Esophagus squamous epithelium (tissue), 5 donors: ENCODE measurements at regions not wholly inside any gene's neighbourhood (a gene's known extent, or its start where the extent isn't known, plus 50 kb on each side); places are given as distances from the start of the nearest gene placed in this dataset.
"Not testable (repeated sequence)": the region's sequence is repeated elsewhere in the genome, so short reads cannot be mapped to it uniquely, and the experiment has no call there.

Experiments used
- DNase-seq: peaks from one replicate; lab custom pipeline; 2025; lab: John Stamatoyannopoulos, UW
- H3K27ac ChIP-seq, 4 donors: fragments of 200-600 bp; sonication (generic); one replicate each; pipeline ENCODE4 v1.5.1; 2016 to 2019; ENCODE audit warnings: mild to moderate bottlenecking in 1 of 4
- H3K27me3 ChIP-seq, 4 donors: fragments of 200-600 bp; sonication (generic); 1 replicate in 3 of 4; 2 replicates in 1 of 4; pipeline versions ENCODE4 v1.5.1 to v1.6.0; 2017 to 2021; ENCODE audit warnings: antibody characterized with exemption in 1 of 4
- H3K36me3 ChIP-seq, 3 donors: fragments of 200-600 bp; sonication (generic); one replicate each; pipeline ENCODE4 v1.5.1; 2016 to 2019
- H3K4me1 ChIP-seq, 3 donors: fragments of 200-600 bp; sonication (generic); one replicate each; pipeline ENCODE4 v1.5.1; 2017 to 2019
- H3K4me3 ChIP-seq, 4 donors: fragments of 200-600 bp; sonication (generic); 1 replicate in 3 of 4; 2 replicates in 1 of 4; pipeline ENCODE4 v1.5.1; 2016 to 2019; ENCODE audit warnings: mild to moderate bottlenecking in 2 of 4, moderate library complexity in 1 of 4
- H3K9me3 ChIP-seq, 3 donors: fragments of 200-600 bp; sonication (generic); one replicate each; pipeline ENCODE4 v1.5.1; 2016 to 2019
- POLR2A ChIP-seq, 4 donors: fragments of 450-650 bp; IDR thresholded peaks; one replicate each; pipeline ENCODE4 v1.6.1; 2017; ENCODE audit warnings: antibody characterized with exemption in 4 of 4, mild to moderate bottlenecking in 4 of 4, moderate library complexity in 3 of 4
- WGBS, 2 donors: methylation state at CpG; one replicate each; pipeline ENCODE4 v1.1.5; 2018; 5-methylcytosine and 5-hydroxymethylcytosine counted together
- intact Hi-C: fragments of 100-400 bp; cut with DNase I; formaldehyde crosslinking; loops from one replicate; pipeline ENCODE4 v1.15.0; 2022
- TF ChIP-seq, protein P1 (sequence below), 6 experiments: fragments of 450-650 bp in 4 of 6; fragments of 200-600 bp in 2 of 6; sonication (generic) in 2 of 6; IDR thresholded peaks; one replicate each; pipeline ENCODE4 v1.5.1; 2016 to 2019; ENCODE audit warnings: antibody characterized with exemption in 6 of 6, mild to moderate bottlenecking in 4 of 6, moderate library complexity in 4 of 6
- donor health status: DM: yes; HTN: yes; CAD: no.

DNA sequence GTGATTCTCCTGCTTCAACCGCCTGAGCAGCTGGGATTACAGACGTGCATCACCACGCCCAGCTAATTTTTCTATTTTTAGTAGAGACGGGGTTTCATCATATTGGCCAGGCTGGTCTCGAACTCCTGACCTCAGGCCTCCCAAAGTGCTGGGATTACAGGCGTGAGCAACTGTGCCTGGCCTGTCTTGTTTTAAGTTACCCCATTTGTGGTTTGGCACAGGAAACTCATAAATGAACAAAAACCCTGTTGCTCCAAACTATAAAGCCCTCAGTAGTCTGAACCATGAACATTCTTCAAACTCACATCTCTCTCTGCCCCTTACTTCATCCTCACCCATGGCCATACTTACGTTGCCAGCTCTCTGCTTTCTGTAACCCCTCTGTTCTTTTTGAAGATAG lies 61.7 kb downstream of the RHOU start:
- H3K4me1 ChIP-seq, H3K36me3 ChIP-seq, H3K27me3 ChIP-seq, DNase-seq, intact Hi-C loops, H3K4me3 ChIP-seq, H3K9me3 ChIP-seq, H3K27ac ChIP-seq: not testable (repeated sequence)
- WGBS, 2 donors = 62 to 68% methylated on average over 7 of the region's 7 CpGs

DNA sequence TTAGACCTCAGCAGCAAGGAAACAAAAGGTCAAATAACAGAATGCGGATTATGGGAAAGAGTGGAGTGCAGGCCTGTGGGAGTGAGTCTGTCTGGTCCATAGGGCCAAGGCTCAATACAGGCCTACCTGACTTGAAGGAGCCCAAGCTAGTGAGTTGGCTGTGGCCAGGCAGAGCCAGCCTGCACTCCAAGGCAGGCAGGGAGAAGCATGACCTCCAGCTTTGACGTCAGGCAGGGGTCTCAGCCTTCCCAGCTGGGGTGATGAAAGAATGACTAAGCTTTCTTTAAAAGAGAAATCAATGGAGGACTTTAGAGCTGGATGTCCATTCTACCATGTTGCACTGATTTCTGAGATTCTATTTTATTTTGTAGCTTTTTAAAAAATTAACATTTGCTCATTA lies 62.8 kb downstream of the RHOU start:
- Histone ChIP-seq H3K27me3 (no peaks in the 10 kb centered on the region), H3K4me1 (peaks cover 0 to 5% (median 5%) of the 10 kb centered on the region in 3 donors), H3K4me3 (no peak overlapping the region), H3K9me3 (no peaks in the 10 kb centered on the region), H3K27ac (no peak overlapping the region), H3K36me3 (no peaks in the 10 kb centered on the region)
- no peak for DNase-seq
- 76 to 81% methylated on average over 2 of the region's 2 CpGs for WGBS, 2 donors
- TF ChIP-seq, protein P1, sequence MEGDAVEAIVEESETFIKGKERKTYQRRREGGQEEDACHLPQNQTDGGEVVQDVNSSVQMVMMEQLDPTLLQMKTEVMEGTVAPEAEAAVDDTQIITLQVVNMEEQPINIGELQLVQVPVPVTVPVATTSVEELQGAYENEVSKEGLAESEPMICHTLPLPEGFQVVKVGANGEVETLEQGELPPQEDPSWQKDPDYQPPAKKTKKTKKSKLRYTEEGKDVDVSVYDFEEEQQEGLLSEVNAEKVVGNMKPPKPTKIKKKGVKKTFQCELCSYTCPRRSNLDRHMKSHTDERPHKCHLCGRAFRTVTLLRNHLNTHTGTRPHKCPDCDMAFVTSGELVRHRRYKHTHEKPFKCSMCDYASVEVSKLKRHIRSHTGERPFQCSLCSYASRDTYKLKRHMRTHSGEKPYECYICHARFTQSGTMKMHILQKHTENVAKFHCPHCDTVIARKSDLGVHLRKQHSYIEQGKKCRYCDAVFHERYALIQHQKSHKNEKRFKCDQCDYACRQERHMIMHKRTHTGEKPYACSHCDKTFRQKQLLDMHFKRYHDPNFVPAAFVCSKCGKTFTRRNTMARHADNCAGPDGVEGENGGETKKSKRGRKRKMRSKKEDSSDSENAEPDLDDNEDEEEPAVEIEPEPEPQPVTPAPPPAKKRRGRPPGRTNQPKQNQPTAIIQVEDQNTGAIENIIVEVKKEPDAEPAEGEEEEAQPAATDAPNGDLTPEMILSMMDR (IDR thresholded peaks at IDR 0.05) = no peak
- no peak for TF ChIP-seq POLR2A (IDR thresholded peaks at IDR 0.05)
- intact Hi-C loops = no loop called here

DNA sequence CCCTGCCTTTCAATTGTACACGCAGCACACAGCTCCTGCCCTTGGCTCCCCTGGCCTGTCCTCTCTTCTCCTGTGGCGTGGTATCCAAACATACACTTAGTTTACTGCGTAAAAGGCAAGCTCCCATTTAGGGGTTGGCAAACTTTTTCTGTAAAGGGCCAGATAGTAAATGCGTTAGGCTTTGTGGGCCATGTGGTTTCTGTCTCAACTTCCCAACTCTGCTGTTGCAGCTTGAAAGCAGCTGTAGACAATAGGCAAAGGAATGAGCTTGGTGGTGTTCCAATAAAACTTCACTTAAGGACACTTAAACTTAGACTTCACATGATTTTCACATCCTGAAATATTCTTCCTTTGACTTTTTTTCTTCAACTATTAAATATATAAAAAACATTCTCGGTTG lies 63.3 kb downstream of the RHOU start:
- no peaks in the 10 kb centered on the region for H3K36me3 ChIP-seq
- intact Hi-C loops = no loop called here
- peaks cover 0 to 10% (median 10%) of the 10 kb centered on the region in 3 donors for H3K4me1 ChIP-seq
- TF ChIP-seq, protein P1 (IDR thresholded peaks at IDR 0.05) = no peak
- no peak for TF ChIP-seq POLR2A (IDR thresholded peaks at IDR 0.05)
- WGBS, 2 donors = 80 to 81% methylated on average over 5 of the region's 5 CpGs
- H3K9me3 ChIP-seq = no peaks in the 10 kb centered on the region
- H3K4me3 ChIP-seq = no peak overlapping the region
- no peak overlapping the region for H3K27ac ChIP-seq
- no peaks in the 10 kb centered on the region for H3K27me3 ChIP-seq
- DNase-seq = no peak

- no peak for DNase-seq
- H3K4me1 ChIP-seq = peaks cover 0 to 15% (median 10%) of the 10 kb centered on the region in 3 donors
- H3K27me3 ChIP-seq = no peaks in the 10 kb centered on the region
- no peak overlapping the region for H3K4me3 ChIP-seq
- no peak overlapping the region for H3K27ac ChIP-seq
- no peaks in the 10 kb centered on the region for H3K36me3 ChIP-seq
- no peak for TF ChIP-seq POLR2A (IDR thresholded peaks at IDR 0.05)
- TF ChIP-seq, protein P1 (IDR thresholded peaks at IDR 0.05) = no peak
- H3K9me3 ChIP-seq = no peaks in the 10 kb centered on the region
- 31 to 42% methylated on average over 3 of the region's 3 CpGs for WGBS, 2 donors
- intact Hi-C loops = no loop called here
Measured at GRCh38 chr1:228799924-228800323, 64.6 kb downstream of the RHOU start.

DNA sequence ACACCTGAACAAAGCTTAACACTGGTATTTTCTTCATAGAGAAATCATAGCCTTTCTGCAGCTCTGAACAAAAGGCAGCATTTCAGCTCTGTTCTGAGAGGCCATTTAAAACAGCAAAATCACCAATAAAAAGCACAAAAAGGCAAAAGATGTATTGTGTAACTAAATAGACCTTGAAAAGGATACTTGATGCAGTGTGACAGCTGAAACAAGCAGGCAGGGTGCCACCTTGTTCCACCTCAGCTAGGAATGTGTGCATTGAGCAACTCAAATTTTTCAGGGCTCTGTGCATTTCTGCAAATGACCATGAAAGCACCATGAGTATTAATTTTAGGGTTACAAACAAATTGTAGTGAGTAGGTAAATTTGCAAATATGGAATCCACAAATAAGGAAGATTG lies 65.8 kb downstream of the RHOU start:
- Histone ChIP-seq H3K4me3 (no peak overlapping the region), H3K27me3 (no peaks in the 10 kb centered on the region), H3K36me3 (no peaks in the 10 kb centered on the region), H3K9me3 (no peaks in the 10 kb centered on the region), H3K4me1 (peaks cover 0 to 20% (median 10%) of the 10 kb centered on the region in 3 donors), H3K27ac (no peak overlapping the region)
- no peak for DNase-seq
- TF ChIP-seq POLR2A (IDR thresholded peaks at IDR 0.05) = no peak
- TF ChIP-seq, protein P1 (IDR thresholded peaks at IDR 0.05) = no peak
- intact Hi-C loops = no loop called here
